Activated CD4-positive, alpha-beta memory T cell treated with anti-CD3 and anti-CD28 coated beads, Interleukin-2, amount 10 ng/mL, durations not matched to agents 7 days and 5 days (primary cell): ENCODE measurements at regions not wholly inside any gene's neighbourhood (a gene's known extent, or its start where the extent isn't known, plus 50 kb on each side); places are given as distances from the start of the nearest gene placed in this dataset.

Experiments used
- CTCF ChIA-PET: fragments of 350-600 bp; sonication (Branson Sonifier 250); formaldehyde crosslinking; loops from one replicate; lab custom pipeline; 2021; ENCODE audit warnings: antibody characterized with exemption, inconsistent platforms; lab: Charles Lee
- POLR2A ChIA-PET: fragments of 350-600 bp; sonication (Branson Sonifier 250); formaldehyde crosslinking; loops from one replicate; lab custom pipeline; 2021; ENCODE audit warnings: antibody characterized with exemption; lab: Charles Lee
- DNase-seq: peaks from one replicate; pipeline ENCODE4 v3.0.0-alpha.2; 2020
- H3K27ac Mint-ChIP-seq: one replicate; pipeline ENCODE4 v1.8.0; 2021; ENCODE audit warnings: mild to moderate bottlenecking, mixed read lengths
- H3K27me3 Mint-ChIP-seq: one replicate; pipeline ENCODE4 v1.8.0; 2021; ENCODE audit warnings: mixed read lengths
- H3K36me3 Mint-ChIP-seq: one replicate; pipeline ENCODE4 v1.8.0; 2021; ENCODE audit warnings: low read depth, mixed read lengths
- H3K4me1 Mint-ChIP-seq: one replicate; pipeline ENCODE4 v1.8.0; 2021; ENCODE audit warnings: mixed read lengths
- H3K4me3 Mint-ChIP-seq: one replicate; pipeline ENCODE4 v1.8.0; 2021; ENCODE audit warnings: mild to moderate bottlenecking, mixed read lengths
- H3K9me3 Mint-ChIP-seq: one replicate; pipeline ENCODE4 v1.8.0; 2021; ENCODE audit warnings: mixed read lengths

DNA sequence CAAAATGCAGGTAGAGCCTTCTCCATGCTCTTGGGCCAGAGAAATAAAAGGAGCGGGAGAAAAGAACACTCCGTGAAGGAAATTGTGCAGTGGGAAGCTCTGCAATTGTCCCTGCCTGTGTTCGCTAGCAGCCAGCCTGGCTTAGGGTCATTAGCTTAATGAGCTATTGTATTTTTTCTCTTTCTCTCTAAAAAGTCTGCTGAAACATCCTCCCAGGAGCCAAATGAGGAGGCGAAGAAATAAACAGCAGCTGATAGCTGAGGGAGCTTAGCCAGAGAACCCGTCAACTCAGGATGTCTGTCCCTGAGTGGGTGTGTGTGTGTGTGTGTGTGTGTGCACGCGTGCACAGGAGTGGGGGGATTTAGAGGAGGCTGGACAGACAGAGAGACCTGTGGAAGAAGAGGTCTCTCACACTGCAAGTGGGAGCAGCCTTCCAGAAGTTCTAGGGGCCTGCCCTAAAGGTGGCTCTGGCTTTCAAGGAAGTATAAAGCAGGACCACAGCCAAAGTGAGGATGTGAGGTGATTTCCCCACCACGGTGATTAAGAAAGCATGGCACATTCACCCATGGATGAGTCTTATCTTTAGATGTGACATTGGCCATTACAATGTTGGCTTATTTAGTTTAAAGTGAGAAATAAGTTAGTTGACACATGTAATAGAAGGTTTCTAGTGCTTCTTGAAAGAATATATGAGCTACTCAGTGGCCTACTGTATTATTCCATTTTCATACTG lies 690.4 kb downstream of the RNF144A start:
- Mint-ChIP-seq H3K27ac (no peak overlapping the region), H3K4me1 (peaks cover 13% of the 10 kb centered on the region), H3K9me3 (no peaks in the 10 kb centered on the region), H3K27me3 (no peaks in the 10 kb centered on the region), H3K4me3 (no peak overlapping the region), H3K36me3 (no peaks in the 10 kb centered on the region)
- DNase-seq = no peak
- CTCF ChIA-PET = no interaction called here
- POLR2A ChIA-PET = no interaction called here

DNA sequence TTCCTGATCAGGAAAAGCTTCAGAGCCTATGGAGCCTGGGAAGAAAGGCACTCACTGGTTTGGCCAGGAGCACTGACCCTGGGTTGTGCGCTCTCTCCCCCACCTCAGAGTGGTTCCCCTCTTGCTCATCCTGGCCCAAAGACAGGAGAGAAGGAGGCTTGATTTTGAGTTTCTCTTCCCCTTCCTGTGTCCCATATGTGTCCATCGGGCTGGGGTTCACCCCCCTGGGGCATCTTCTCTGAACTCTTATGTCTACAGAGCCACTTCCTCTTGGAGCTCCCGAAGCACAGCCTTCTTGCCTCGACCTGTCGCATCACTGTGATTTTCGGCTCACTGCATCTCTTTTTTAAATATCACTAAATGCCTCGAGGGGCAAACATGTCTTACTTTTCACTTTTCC lies 692.3 kb downstream of the RNF144A start:
- Mint-ChIP-seq H3K4me1 (peaks cover 13% of the 10 kb centered on the region), H3K4me3 (no peak overlapping the region), H3K9me3 (peaks cover 4% of the 10 kb centered on the region), H3K27ac (no peak overlapping the region), H3K36me3 (no peaks in the 10 kb centered on the region), H3K27me3 (no peaks in the 10 kb centered on the region)
- POLR2A ChIA-PET = no interaction called here
- CTCF ChIA-PET = no interaction called here
- no peak for DNase-seq

- Mint-ChIP-seq H3K4me3 (no peak overlapping the region), H3K27me3 (no peaks in the 10 kb centered on the region), H3K27ac (no peak overlapping the region), H3K36me3 (no peaks in the 10 kb centered on the region), H3K4me1 (peaks cover 13% of the 10 kb centered on the region), H3K9me3 (peaks cover 4% of the 10 kb centered on the region)
- POLR2A ChIA-PET = no interaction called here
- CTCF ChIA-PET = no interaction called here
- DNase-seq = no peak
These were observed 692.8 kb downstream of the RNF144A start for GRCh38 chr2:7609974-7610373.

DNA sequence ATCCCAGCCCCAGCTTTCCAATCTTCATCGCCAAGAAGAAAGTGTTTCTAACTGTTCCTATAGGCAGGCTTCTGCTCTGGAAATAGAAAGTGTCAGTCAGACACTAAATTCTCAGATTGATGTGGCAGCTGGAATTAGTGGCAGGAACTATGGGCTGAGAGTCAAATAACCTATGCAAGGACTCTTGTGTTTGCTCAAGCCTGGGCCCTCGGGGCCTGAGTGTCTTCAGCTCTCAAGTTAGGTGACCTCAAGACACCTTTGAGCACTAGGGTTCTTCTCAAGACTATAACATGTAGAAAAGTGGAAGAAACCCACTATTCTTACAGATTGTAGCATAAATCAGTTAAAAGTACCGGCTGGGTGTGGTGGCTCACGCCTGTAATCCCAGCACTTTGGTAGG lies 694.5 kb downstream of the RNF144A start:
- no peaks in the 10 kb centered on the region for H3K27me3 Mint-ChIP-seq
- POLR2A ChIA-PET = no interaction called here
- H3K4me3 Mint-ChIP-seq = no peak overlapping the region
- CTCF ChIA-PET = no interaction called here
- H3K27ac Mint-ChIP-seq = peak overlapping the region; percentile 5
- no peaks in the 10 kb centered on the region for H3K36me3 Mint-ChIP-seq
- H3K4me1 Mint-ChIP-seq = peaks cover 13% of the 10 kb centered on the region
- H3K9me3 Mint-ChIP-seq = peaks cover 4% of the 10 kb centered on the region
- no peak for DNase-seq

- ChIA-PET CTCF (interaction anchor here (0.6 kb wide), 1 partner anchor 25 kb away, joined by 3 read pairs; no protein-coding TSS in a partner anchor), POLR2A (no interaction called here)
- peaks cover 4% of the 10 kb centered on the region for H3K9me3 Mint-ChIP-seq
- H3K36me3 Mint-ChIP-seq = no peaks in the 10 kb centered on the region
- no peak for DNase-seq
- H3K27me3 Mint-ChIP-seq = no peaks in the 10 kb centered on the region
- no peak overlapping the region for H3K4me3 Mint-ChIP-seq
- peaks cover 12% of the 10 kb centered on the region for H3K4me1 Mint-ChIP-seq
- H3K27ac Mint-ChIP-seq = no peak overlapping the region
These were observed 695.8 kb downstream of the RNF144A start for GRCh38 chr2:7612969-7613368.

DNA sequence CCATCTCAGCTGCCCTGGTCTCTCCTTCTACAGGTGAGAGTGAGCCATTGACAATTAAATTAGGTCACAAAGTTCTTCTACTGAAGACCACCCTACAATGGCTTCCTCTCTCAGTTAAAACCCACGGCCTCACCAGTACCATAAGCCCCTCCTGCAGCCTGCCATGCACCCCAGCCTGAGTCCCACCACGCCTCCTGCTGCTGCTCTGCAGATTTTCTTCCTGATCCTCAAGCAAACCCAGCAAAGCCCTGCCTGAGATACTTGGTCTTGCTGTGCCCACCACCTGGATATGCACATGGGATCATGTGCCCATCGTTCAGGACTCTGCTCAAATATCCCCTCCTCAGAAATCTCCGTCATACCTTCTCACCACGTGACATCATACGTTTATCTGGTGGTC lies 696.6 kb downstream of the RNF144A start:
- ChIA-PET CTCF (interaction anchor here (0.6 kb wide), 1 partner anchor 24 kb away, joined by 3 read pairs; no protein-coding TSS in a partner anchor), POLR2A (no interaction called here)
- Mint-ChIP-seq H3K27ac (no peak overlapping the region), H3K4me3 (no peak overlapping the region), H3K4me1 (peaks cover 12% of the 10 kb centered on the region), H3K36me3 (no peaks in the 10 kb centered on the region), H3K27me3 (no peaks in the 10 kb centered on the region), H3K9me3 (peaks cover 4% of the 10 kb centered on the region)
- no peak for DNase-seq

DNA sequence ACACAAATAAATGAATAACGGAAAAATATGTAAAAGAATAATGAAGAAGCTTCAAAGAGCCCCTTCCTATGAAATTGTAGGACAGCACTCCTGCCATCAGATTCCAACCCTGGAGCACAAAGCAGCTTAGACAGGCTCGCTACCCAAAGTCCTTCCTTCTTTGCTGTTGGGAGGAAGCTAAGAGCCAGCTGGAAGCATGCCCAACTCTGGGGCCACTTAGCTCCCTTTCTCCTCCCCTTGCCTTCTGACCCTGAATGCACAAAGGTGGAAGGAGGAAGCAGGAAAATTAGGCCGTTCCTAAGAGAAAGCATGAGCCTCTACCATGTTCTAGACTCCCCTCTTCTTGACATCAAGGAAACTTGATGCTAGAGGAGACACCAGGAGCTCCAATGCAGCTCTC lies 700.8 kb downstream of the RNF144A start:
- Mint-ChIP-seq H3K9me3 (peaks cover 12% of the 10 kb centered on the region), H3K36me3 (no peaks in the 10 kb centered on the region), H3K4me1 (peaks cover 13% of the 10 kb centered on the region), H3K4me3 (no peak overlapping the region), H3K27ac (no peak overlapping the region), H3K27me3 (no peaks in the 10 kb centered on the region)
- no peak for DNase-seq
- CTCF ChIA-PET = no interaction called here
- POLR2A ChIA-PET = no interaction called here

DNA sequence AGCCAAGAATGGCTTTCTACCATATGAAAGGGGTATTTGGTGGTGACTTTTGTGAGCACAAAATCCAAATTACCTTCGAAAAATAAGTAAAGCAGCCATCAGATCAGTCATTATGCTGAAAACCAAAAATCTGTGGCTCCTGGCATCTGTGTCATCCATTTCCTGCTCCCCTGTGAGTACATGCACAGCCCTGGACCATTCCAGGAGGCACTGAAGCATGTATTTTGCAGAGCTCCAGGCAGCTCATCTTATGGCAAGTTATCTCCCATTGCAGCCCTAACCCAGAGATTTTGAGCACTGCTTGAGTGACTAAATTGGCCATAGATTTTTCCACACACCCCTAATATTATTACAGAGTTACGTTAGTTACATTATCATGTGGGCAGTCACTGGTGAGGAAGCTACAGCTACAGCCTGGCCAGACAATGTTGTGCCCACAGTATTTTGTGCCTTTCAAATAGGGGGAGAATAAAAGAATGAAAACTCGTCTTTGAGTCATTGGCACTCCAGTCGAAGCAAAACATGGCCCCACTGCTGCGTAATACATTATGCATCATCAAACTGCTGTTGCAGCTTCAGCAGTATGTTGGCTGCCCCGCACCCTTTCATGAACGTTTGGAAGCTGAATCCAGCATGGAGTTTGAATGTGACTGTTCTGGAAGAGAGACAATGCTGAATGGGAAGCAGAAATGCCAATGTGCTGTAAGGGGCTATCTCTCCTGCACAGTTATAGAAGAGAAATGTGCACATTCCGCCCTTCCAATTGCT lies 702.2 kb downstream of the RNF144A start:
- no peak for DNase-seq
- CTCF ChIA-PET = no interaction called here
- Mint-ChIP-seq H3K9me3 (peaks cover 8% of the 10 kb centered on the region), H3K27me3 (no peaks in the 10 kb centered on the region), H3K36me3 (no peaks in the 10 kb centered on the region), H3K4me3 (no peak overlapping the region), H3K27ac (no peak overlapping the region), H3K4me1 (peaks cover 13% of the 10 kb centered on the region)
- POLR2A ChIA-PET = interaction anchor here (0.8 kb wide), 1 partner anchor 191 kb away, joined by 3 read pairs; no protein-coding TSS in a partner anchor

DNA sequence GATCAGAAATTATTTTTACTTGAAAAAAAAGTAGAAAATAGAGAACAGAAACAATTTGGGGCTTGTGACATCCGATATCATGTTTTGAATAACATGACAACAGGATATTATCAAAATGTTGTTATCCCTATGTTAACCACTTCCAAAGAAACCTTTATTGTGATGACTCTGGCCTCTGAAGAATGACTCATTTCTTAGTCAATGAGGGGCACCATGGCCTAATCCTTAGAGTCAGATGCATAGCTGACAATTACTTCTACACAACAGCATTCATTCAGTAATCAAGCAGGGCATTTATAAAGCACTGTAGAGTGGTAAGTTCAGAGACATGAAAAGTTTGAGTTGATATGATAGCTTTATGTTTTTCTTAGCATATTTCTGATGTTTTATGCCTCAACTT lies 703.0 kb downstream of the RNF144A start:
- Mint-ChIP-seq H3K27me3 (no peaks in the 10 kb centered on the region), H3K9me3 (peaks cover 8% of the 10 kb centered on the region), H3K4me1 (peaks cover 13% of the 10 kb centered on the region), H3K27ac (no peak overlapping the region), H3K36me3 (no peaks in the 10 kb centered on the region), H3K4me3 (no peak overlapping the region)
- DNase-seq = no peak
- CTCF ChIA-PET = no interaction called here
- POLR2A ChIA-PET = no interaction called here

- ChIA-PET CTCF (no interaction called here), POLR2A (no interaction called here)
- Mint-ChIP-seq H3K27me3 (no peaks in the 10 kb centered on the region), H3K4me3 (no peak overlapping the region), H3K4me1 (peaks cover 13% of the 10 kb centered on the region), H3K9me3 (peaks cover 8% of the 10 kb centered on the region), H3K27ac (no peak overlapping the region), H3K36me3 (no peaks in the 10 kb centered on the region)
- DNase-seq = no peak
These were observed 704.0 kb downstream of the RNF144A start for GRCh38 chr2:7621018-7621814.

DNA sequence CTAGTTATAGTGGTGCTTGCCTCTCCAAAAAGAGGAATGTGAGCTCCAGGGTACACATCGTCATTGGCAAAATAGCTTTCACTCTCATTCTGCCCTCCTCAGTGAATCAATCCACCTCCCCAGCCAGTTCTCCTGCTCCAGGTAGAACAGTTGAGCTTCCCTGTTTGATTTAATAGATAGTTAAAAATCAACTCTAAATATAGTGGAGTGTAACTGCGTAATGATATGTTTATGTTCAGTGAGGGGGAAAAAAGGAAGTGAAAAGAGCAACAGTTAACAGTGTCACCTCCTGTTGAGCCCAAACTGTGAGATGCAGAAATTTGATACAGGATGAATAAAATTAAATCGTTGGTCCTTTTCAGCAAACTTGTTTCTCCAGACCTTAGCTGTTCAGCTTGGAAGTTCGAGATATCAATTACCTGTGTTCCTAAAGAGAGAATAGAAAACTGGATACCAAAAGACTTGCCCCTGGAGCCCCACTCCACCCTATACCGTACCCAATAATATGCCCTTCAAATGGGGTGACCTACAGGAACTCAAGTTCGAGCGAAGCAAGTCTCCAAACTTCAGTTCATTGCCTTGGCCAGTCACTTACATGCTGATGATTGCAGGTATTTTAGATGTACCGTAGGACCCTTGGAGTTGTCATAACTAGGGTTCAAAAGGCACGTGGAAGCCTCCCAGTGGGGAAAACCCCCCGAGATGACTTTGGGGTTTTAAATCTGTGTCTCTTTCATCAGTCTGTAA lies 708.4 kb downstream of the RNF144A start:
- H3K36me3 Mint-ChIP-seq = no peaks in the 10 kb centered on the region
- ChIA-PET POLR2A (no interaction called here), CTCF (no interaction called here)
- no peak for DNase-seq
- peaks cover 8% of the 10 kb centered on the region for H3K4me1 Mint-ChIP-seq
- no peak overlapping the region for H3K27ac Mint-ChIP-seq
- no peaks in the 10 kb centered on the region for H3K27me3 Mint-ChIP-seq
- no peak overlapping the region for H3K4me3 Mint-ChIP-seq
- peaks cover 8% of the 10 kb centered on the region for H3K9me3 Mint-ChIP-seq

DNA sequence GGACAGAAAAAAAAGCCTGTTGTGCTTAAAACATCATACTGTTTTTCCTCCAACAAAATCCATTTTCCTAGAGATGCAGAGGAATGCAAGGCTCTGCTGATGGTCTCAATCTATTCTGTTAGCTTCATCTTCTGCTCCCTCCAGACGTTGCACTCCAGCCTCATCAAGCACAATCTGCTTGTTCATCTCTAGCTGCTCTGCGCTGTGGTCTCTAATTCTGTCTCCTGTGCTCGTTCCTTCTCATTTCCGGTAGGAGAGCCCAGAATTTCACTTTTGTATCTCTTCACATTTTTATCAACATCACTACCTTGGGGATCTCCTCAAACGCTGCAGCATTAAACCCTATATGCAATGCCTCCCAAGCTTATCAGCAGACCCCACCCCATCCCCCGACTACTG lies 708.9 kb downstream of the RNF144A start:
- Mint-ChIP-seq H3K4me3 (no peak overlapping the region), H3K9me3 (peaks cover 6% of the 10 kb centered on the region), H3K4me1 (peaks cover 5% of the 10 kb centered on the region), H3K27ac (no peak overlapping the region), H3K27me3 (no peaks in the 10 kb centered on the region), H3K36me3 (no peaks in the 10 kb centered on the region)
- no peak for DNase-seq
- CTCF ChIA-PET = no interaction called here
- POLR2A ChIA-PET = no interaction called here
